Fibroblast of lung (primary cell): ENCODE measurements at regions not wholly inside any gene's neighbourhood (a gene's known extent, or its start where the extent isn't known, plus 50 kb on each side); places are given as distances from the start of the nearest gene placed in this dataset.

Experiments used
- CTCF ChIP-seq, 2 donors: IDR thresholded peaks in 1 of 2; conservative IDR thresholded peaks in 1 of 2; 1 replicate in 1 of 2; 2 replicates in 1 of 2; pipeline ENCODE4 v1.5.1; 2011 to 2012; ENCODE audit warnings: low read length in 2 of 2, control low read depth in 1 of 2, inconsistent platforms in 1 of 2, low read depth in 1 of 2, mild to moderate bottlenecking in 1 of 2
- EZH2 ChIP-seq: IDR thresholded peaks from 2 replicates; pipeline ENCODE4 v1.5.1; 2012; ENCODE audit warnings: low read length, control low read depth, mild to moderate bottlenecking; ENCODE audit errors: missing control alignments

DNA sequence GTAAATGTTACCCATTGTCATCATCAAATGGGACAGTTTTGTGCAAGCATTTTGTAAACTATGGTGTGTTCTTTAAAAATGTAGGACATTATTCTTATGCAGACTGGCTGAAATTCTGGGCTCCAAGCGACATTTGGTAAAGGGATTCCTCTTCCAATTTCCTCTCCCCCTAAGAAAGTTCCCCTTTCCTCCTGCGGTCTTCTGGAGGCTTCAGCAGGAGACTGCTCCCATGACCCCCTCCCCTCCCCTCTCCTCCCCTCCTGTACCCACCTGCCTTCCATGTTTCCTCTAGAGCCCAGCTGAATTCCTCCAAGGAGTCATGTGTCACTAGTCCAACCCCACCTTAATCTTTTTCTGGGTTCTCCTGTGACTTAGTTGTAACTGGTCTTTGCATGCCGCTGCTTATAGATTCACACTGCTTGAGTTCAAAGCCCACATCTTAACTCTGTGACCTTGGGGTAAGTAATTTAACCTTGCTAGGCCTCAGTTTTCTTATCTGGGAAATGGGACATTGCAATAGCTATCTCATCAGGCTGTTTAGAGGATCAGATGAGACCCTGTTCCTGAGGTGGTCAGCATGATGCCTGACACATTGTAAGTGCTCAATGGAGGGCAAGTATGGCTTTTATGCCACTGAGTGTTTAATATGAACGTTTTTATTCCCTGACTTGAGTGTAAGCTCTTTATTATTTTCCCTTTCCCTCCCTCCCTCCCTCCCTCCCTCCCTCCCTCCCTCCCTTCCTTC is 69.9 kb upstream of the WDR26 start:
- TF ChIP-seq CTCF (conservative IDR thresholded peaks at IDR 0.05 in 1 of 2, IDR thresholded peaks at IDR 0.05 in 1 of 2; ENCODE audit: low read depth in 1 of 2, low read length in 2 of 2) (no peak), EZH2 (no peak)
